SU-DHL-6 (cell line): ENCODE measurements at regions not wholly inside any gene's neighbourhood (a gene's known extent, or its start where the extent isn't known, plus 50 kb on each side); places are given as distances from the start of the nearest gene placed in this dataset.
"Not testable (repeated sequence)": the region's sequence is repeated elsewhere in the genome, so short reads cannot be mapped to it uniquely, and the experiment has no call there.

Experiments
- EZH2phosphoT487 ChIP-seq: fragments of 200-600 bp; sonication (generic), shearing (Covaris generic); conservative IDR thresholded peaks from 2 replicates; pipeline ENCODE4 v1.6.1; 2018; ENCODE audit warnings: mild to moderate bottlenecking, antibody characterized with exemption, low read length, moderate library complexity, mixed read lengths
- TF ChIP-seq, protein P1 (sequence below): fragments of 200-600 bp; sonication (generic); IDR thresholded peaks from one replicate; pipeline ENCODE4 v1.5.1; 2017; ENCODE audit warnings: antibody characterized with exemption, mild to moderate bottlenecking, low read length, moderate library complexity; ENCODE audit not compliant: insufficient read depth, poor library complexity, severe bottlenecking

DNA sequence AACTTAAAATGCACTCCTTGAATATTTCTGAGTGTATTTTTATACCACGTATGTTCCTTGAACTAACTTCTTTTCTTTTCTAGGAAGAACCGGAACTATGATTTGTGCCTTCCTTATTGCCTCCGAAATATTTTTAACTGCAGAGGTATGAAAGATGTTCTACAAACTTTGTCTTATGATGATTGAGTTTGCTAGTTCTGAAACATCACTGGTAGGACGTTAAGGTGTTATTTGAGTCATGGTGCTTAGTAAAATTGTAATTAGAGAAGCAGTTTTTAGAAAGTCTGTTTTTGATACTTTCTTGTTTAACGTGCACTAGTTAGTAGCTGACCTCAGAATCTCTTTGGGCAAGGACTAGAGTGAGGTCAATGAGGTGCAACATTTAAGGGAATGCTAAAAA lies 69.0 kb upstream of the PARP4 start:
- TF ChIP-seq, protein P1, sequence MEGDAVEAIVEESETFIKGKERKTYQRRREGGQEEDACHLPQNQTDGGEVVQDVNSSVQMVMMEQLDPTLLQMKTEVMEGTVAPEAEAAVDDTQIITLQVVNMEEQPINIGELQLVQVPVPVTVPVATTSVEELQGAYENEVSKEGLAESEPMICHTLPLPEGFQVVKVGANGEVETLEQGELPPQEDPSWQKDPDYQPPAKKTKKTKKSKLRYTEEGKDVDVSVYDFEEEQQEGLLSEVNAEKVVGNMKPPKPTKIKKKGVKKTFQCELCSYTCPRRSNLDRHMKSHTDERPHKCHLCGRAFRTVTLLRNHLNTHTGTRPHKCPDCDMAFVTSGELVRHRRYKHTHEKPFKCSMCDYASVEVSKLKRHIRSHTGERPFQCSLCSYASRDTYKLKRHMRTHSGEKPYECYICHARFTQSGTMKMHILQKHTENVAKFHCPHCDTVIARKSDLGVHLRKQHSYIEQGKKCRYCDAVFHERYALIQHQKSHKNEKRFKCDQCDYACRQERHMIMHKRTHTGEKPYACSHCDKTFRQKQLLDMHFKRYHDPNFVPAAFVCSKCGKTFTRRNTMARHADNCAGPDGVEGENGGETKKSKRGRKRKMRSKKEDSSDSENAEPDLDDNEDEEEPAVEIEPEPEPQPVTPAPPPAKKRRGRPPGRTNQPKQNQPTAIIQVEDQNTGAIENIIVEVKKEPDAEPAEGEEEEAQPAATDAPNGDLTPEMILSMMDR, result not testable (repeated sequence)
- not testable (repeated sequence) for TF ChIP-seq EZH2phosphoT487
